Neural crest cell (in vitro differentiated cells): ENCODE measurements at regions not wholly inside any gene's neighbourhood (a gene's known extent, or its start where the extent isn't known, plus 50 kb on each side); places are given as distances from the start of the nearest gene placed in this dataset.
"Not testable (repeated sequence)": the region's sequence is repeated elsewhere in the genome, so short reads cannot be mapped to it uniquely, and the experiment has no call there.

Experiments
- DNase-seq: peaks from one replicate; pipeline ENCODE4 v3.0.0; 2021; ENCODE audit warnings: low read depth, mixed read lengths, low spot score
- H3K27ac Mint-ChIP-seq: one replicate; pipeline ENCODE4 v1.8.0; 2021; ENCODE audit warnings: mild to moderate bottlenecking, mixed read lengths; ENCODE audit not compliant: unreplicated experiment
- H3K27me3 Mint-ChIP-seq: 2 replicates; pipeline ENCODE4 v1.8.0; 2021; ENCODE audit warnings: low read depth, mild to moderate bottlenecking, mixed read lengths
- H3K36me3 Mint-ChIP-seq: 2 replicates; pipeline ENCODE4 v1.8.0; 2021; ENCODE audit warnings: low read depth, mild to moderate bottlenecking, mixed read lengths
- H3K4me1 Mint-ChIP-seq: 2 replicates; pipeline ENCODE4 v1.8.0; 2021; ENCODE audit warnings: mixed read lengths
- H3K4me3 Mint-ChIP-seq: one replicate; pipeline ENCODE4 v1.8.0; 2021; ENCODE audit warnings: mild to moderate bottlenecking, mixed read lengths
- H3K9me3 Mint-ChIP-seq: 2 replicates; pipeline ENCODE4 v1.8.0; 2021; ENCODE audit warnings: mixed read lengths
- TF ChIP-seq, protein P1 (sequence below): fragments of 200-600 bp; sonication (generic); conservative IDR thresholded peaks from 2 replicates; pipeline ENCODE4 v1.5.0; 2021; ENCODE audit warnings: antibody characterized with exemption, mild to moderate bottlenecking

DNA sequence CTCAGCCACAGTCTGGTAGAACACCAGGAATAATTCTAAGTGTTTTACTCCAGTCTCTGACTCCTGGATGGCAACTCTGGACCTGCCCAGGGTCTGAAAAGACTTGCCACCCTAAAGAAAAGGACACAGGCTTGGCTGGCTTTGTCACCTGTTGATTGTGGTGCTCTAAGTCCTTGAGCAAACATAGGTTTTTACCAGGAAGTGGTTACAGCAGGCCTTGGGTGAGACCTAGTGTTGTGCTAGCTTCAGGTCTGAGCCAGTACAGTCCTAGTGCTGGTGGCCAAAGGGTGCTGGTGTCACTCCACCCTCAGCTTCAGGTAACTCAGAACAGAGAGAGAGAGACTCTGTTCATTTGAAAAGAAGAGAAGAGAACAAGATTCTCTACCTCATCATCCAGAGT is 1239.4 kb upstream of the CRIM1 start:
- no peak for DNase-seq
- H3K27me3 Mint-ChIP-seq, result no peaks in the 10 kb centered on the region
- H3K4me1 Mint-ChIP-seq, result no peaks in the 10 kb centered on the region
- H3K36me3 Mint-ChIP-seq, result no peaks in the 10 kb centered on the region
- H3K4me3 Mint-ChIP-seq, result no peak overlapping the region
- TF ChIP-seq, protein P1, sequence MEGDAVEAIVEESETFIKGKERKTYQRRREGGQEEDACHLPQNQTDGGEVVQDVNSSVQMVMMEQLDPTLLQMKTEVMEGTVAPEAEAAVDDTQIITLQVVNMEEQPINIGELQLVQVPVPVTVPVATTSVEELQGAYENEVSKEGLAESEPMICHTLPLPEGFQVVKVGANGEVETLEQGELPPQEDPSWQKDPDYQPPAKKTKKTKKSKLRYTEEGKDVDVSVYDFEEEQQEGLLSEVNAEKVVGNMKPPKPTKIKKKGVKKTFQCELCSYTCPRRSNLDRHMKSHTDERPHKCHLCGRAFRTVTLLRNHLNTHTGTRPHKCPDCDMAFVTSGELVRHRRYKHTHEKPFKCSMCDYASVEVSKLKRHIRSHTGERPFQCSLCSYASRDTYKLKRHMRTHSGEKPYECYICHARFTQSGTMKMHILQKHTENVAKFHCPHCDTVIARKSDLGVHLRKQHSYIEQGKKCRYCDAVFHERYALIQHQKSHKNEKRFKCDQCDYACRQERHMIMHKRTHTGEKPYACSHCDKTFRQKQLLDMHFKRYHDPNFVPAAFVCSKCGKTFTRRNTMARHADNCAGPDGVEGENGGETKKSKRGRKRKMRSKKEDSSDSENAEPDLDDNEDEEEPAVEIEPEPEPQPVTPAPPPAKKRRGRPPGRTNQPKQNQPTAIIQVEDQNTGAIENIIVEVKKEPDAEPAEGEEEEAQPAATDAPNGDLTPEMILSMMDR, result no peak
- no peak overlapping the region for H3K27ac Mint-ChIP-seq
- H3K9me3 Mint-ChIP-seq, result peaks cover 3% of the 10 kb centered on the region

DNA sequence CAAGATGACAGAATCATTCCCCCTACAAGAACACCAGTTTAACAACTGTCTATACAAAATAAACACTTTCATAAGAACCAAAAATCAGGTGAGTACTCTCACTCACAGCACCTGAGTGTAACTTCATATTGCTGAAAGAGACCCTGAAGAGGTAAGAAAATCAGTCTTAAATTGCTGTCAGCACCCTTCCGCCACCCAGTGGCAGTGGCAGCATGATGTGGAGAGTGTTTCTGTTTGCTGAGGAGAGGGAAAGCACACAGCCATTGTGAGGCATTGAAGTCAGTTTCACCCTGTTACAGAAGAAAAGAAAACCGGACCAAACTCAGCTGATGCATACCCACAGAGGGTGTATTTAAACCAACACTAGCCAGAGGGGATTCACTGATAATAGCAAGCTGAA is 1240.8 kb upstream of the CRIM1 start:
- TF ChIP-seq, protein P1, result peak; percentile 44
- Mint-ChIP-seq H3K4me3 (no peak overlapping the region), H3K4me1 (no peaks in the 10 kb centered on the region), H3K27me3 (no peaks in the 10 kb centered on the region), H3K9me3 (peaks cover 3% of the 10 kb centered on the region), H3K36me3 (no peaks in the 10 kb centered on the region), H3K27ac (peak overlapping the region; percentile 82)
- no peak for DNase-seq

DNA sequence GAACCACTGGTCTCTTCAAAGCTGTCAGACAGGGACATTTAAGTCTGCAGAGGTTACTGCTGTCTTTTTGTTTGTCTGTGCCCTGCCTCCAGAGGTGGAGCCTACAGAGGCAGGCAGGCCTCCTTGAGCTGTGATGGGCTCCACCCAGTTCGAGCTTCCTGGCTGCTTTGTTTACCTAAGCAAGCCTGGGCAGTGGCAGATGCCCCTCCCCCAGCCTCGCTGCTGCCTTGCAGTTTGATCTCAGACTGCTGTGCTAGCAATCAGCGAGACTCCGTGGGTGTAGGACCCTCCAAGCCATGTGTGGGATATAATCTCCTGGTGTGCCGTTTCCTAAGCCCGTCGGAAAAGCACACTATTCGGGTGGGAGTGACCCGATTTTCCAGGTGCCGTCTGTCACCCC is 1243.2 kb upstream of the CRIM1 start:
- H3K27ac Mint-ChIP-seq, H3K27me3 Mint-ChIP-seq, H3K9me3 Mint-ChIP-seq, H3K36me3 Mint-ChIP-seq, H3K4me1 Mint-ChIP-seq, DNase-seq, H3K4me3 Mint-ChIP-seq: not testable (repeated sequence)

DNA sequence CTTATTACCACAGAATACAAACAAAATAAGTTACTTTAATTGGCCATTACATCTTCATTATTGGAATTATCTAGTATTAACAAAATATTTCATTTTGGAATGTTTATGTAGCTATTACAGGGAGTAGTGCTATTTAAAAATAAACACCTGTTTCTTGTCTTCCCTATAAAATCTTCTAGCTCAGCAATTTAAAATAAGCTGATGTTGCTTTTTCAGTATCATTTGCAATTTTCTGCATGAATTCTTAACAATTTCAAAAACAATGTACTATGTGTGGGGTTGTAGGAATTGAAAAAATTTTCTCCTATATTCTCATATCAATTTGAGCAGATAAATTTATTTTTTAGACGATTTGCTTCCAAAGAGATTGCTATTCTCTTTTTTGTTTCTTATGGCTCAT is 1251.3 kb upstream of the CRIM1 start:
- no peaks in the 10 kb centered on the region for H3K36me3 Mint-ChIP-seq
- no peak for DNase-seq
- no peaks in the 10 kb centered on the region for H3K27me3 Mint-ChIP-seq
- no peak overlapping the region for H3K4me3 Mint-ChIP-seq
- H3K27ac Mint-ChIP-seq, result no peak overlapping the region
- TF ChIP-seq, protein P1, result no peak
- no peaks in the 10 kb centered on the region for H3K4me1 Mint-ChIP-seq
- H3K9me3 Mint-ChIP-seq, result no peaks in the 10 kb centered on the region

DNA sequence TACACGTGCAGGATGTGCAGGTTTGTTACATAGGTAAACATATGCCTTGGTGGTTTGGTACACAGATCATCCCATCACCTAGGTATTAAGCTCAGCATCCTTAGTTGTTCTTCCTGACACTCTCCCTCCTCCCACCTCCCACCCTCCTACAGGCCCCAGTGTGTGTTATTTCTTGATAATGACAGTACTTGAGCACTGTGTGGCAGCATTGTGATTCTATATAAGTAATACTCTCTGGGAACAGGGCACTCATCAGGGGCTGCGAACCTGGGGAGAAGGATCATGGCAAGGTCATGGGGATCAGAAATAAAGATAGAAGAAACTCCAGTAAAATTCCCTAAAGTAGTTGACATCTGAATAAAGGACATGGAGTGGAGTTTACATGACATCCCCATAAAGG is 1256.2 kb upstream of the CRIM1 start:
- Mint-ChIP-seq H3K27ac (no peak overlapping the region), H3K36me3 (no peaks in the 10 kb centered on the region), H3K4me1 (no peaks in the 10 kb centered on the region), H3K4me3 (no peak overlapping the region), H3K27me3 (no peaks in the 10 kb centered on the region), H3K9me3 (no peaks in the 10 kb centered on the region)
- DNase-seq, result no peak
- TF ChIP-seq, protein P1, result no peak

DNA sequence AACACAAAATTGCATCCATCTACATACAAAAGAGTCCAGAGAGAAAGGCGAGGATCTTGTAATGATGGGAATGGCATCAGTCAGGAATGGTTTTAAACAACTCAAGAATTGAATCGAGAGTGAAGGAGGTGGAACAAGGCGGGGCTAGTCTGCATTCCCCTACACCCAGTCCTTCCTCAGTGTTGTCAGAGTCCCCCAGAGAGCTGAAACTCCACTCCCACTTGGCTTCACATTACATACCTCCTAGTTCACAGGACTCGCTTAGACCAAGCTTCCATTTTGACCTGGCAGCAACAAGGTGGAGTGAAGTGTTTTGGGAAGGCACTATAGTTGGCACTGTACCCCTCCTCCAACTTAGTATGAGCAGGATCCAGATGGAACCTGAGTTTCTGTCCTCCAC is 1273.5 kb upstream of the CRIM1 start:
- no peak for DNase-seq

More for the DNA sequence above, 1273.5 kb upstream of the CRIM1 start:
- no peaks in the 10 kb centered on the region for H3K36me3 Mint-ChIP-seq
- no peak overlapping the region for H3K27ac Mint-ChIP-seq
- TF ChIP-seq, protein P1, result no peak
- no peaks in the 10 kb centered on the region for H3K27me3 Mint-ChIP-seq
- H3K4me1 Mint-ChIP-seq, result no peaks in the 10 kb centered on the region
- no peaks in the 10 kb centered on the region for H3K9me3 Mint-ChIP-seq
- no peak overlapping the region for H3K4me3 Mint-ChIP-seq
